ENCODE measurements at regions not wholly inside any gene's neighbourhood (a gene's known extent, or its start where the extent isn't known, plus 50 kb on each side); places are given as distances from the start of the nearest gene placed in this dataset.

DNA sequence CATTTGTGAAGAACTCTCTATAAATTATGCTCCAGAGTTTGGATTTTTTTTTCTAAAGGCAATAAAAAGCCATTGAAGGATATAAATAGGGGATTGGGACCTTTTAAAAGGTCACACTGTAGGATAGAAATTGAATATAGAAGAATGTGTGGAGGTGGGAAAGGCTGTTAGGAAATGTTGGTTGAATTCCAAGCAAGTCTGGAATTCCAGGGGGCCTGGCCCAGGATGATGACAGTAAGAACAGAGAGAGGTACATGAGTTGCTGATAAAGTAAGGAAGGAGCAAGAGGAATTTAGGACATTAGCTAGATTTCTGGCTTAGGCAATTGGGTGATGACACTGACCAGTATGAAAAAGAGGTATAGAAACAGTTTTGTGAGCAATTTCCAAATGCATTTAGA lies 95.4 kb upstream of the USP38 start:
- TF ChIP-seq, protein P1, sequence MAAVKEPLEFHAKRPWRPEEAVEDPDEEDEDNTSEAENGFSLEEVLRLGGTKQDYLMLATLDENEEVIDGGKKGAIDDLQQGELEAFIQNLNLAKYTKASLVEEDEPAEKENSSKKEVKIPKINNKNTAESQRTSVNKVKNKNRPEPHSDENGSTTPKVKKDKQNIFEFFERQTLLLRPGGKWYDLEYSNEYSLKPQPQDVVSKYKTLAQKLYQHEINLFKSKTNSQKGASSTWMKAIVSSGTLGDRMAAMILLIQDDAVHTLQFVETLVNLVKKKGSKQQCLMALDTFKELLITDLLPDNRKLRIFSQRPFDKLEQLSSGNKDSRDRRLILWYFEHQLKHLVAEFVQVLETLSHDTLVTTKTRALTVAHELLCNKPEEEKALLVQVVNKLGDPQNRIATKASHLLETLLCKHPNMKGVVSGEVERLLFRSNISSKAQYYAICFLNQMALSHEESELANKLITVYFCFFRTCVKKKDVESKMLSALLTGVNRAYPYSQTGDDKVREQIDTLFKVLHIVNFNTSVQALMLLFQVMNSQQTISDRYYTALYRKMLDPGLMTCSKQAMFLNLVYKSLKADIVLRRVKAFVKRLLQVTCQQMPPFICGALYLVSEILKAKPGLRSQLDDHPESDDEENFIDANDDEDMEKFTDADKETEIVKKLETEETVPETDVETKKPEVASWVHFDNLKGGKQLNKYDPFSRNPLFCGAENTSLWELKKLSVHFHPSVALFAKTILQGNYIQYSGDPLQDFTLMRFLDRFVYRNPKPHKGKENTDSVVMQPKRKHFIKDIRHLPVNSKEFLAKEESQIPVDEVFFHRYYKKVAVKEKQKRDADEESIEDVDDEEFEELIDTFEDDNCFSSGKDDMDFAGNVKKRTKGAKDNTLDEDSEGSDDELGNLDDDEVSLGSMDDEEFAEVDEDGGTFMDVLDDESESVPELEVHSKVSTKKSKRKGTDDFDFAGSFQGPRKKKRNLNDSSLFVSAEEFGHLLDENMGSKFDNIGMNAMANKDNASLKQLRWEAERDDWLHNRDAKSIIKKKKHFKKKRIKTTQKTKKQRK (IDR thresholded peaks at IDR 0.05; ENCODE audit: low read depth, low read length) = no peak
- no peak for TF ChIP-seq RAD51 (IDR thresholded peaks at IDR 0.05)
